ENCODE measurements at regions not wholly inside any gene's neighbourhood (a gene's known extent, or its start where the extent isn't known, plus 50 kb on each side); places are given as distances from the start of the nearest gene placed in this dataset.

- H3K79me2 ChIP-seq (ENCODE audit: control insufficient read depth, insufficient read depth, low read length): no peaks in the 10 kb centered on the region
- H3K9me3 ChIP-seq (replicated peaks; ENCODE audit: control insufficient read depth, insufficient read depth, low read length): no peaks in the 10 kb centered on the region
- no peaks in the 10 kb centered on the region for H3K9me1 ChIP-seq (replicated peaks; ENCODE audit: control insufficient read depth, extremely low read depth, insufficient read depth, low read length)
- intact Hi-C loops (cut with micrococcal nuclease) (no loop called here), dilution Hi-C loops (cut with MboI; ENCODE audit: extremely low pct_ligation_motif_present, low sequenced_read_pairs) (no loop called here)
- no peak overlapping the region for H3K4me3 ChIP-seq (replicated peaks in 1 of 3; ENCODE audit: insufficient read depth in 1 of 3, low read depth in 1 of 3, low read length in 3 of 3)
- ChIA-PET POLR2A (no interaction called here), CTCF (interaction anchor here (1.1 to 1.6 kb wide), 3 partner anchors 10 to 157 kb away, joined by 4 to 6 read pairs (median 5); no protein-coding TSS in a partner anchor)
- H3K27me3 ChIP-seq (ENCODE audit: control insufficient read depth in 2 of 2, insufficient read depth in 2 of 2, low read length in 2 of 2): no peaks in the 10 kb centered on the region
- no peaks in the 10 kb centered on the region for H3K36me3 ChIP-seq (ENCODE audit: control insufficient read depth in 2 of 2, extremely low read depth in 1 of 2, insufficient read depth in 2 of 2, low read length in 2 of 2)
- H3K4me1 ChIP-seq (ENCODE audit: control insufficient read depth, extremely low read depth, insufficient read depth, low read length): peaks cover 11% of the 10 kb centered on the region
- peak; percentile 6 for DNase-seq (ENCODE audit: low read depth, low spot score)
- H4K20me1 ChIP-seq (replicated peaks; ENCODE audit: control insufficient read depth, extremely low read depth, insufficient read depth, low read length): no peaks in the 10 kb centered on the region
- no peak for FAIRE-seq
- H3K27ac ChIP-seq (ENCODE audit: insufficient read depth, low read depth, low read length): no peak overlapping the region
- no peak for TF ChIP-seq MAX (IDR thresholded peaks at IDR 0.05; ENCODE audit: insufficient read depth, insufficient read length)
- no peak for TF ChIP-seq POLR2A (IDR thresholded peaks at IDR 0.05; ENCODE audit: low read depth, low read length)
- no peak for TF ChIP-seq MYC (IDR thresholded peaks at IDR 0.05; ENCODE audit: low read depth, low read length)
- no peak for TF ChIP-seq POLR2AphosphoS5 (IDR thresholded peaks at IDR 0.05; ENCODE audit: insufficient read depth, low read depth, low read length)
- no peak for TF ChIP-seq CTCF (IDR thresholded peaks at IDR 0.05; ENCODE audit: extremely low read depth in 1 of 2, insufficient read depth in 1 of 2, low read depth in 1 of 2, low read length in 2 of 2)
- TF ChIP-seq EZH2 (IDR thresholded peaks at IDR 0.05; ENCODE audit: borderline replicate concordance, low read depth, low read length, severe bottlenecking): no peak
- no peak for TF ChIP-seq JUN (IDR thresholded peaks at IDR 0.05; ENCODE audit: borderline replicate concordance, insufficient read depth, insufficient read length, low read depth)
- no peak for TF ChIP-seq GATA2 (IDR thresholded peaks at IDR 0.05; ENCODE audit: insufficient read depth, insufficient read length, low read depth, low read length)
- no peak for TF ChIP-seq FOS (IDR thresholded peaks at IDR 0.05; ENCODE audit: borderline replicate concordance, insufficient read depth, low read length)
- no peak overlapping the region for H3K4me2 ChIP-seq (ENCODE audit: insufficient read depth, low read length)
- BruUV-seq (replicated peaks): no TSS peak
- peak overlapping the region; percentile 42 for H2AFZ ChIP-seq (ENCODE audit: low read depth, low read length)
- no peak overlapping the region for H3K9ac ChIP-seq (replicated peaks; ENCODE audit: extremely low read depth, insufficient read depth, low read length)
These were observed 543.7 kb upstream of the TLE4 start for GRCh38 chr9:79028101-79028500.
